Esophagus squamous epithelium (tissue), 5 donors: ENCODE measurements at regions not wholly inside any gene's neighbourhood (a gene's known extent, or its start where the extent isn't known, plus 50 kb on each side); places are given as distances from the start of the nearest gene placed in this dataset.

Source experiments
- DNase-seq: peaks from one replicate; lab custom pipeline; 2025; lab: John Stamatoyannopoulos, UW
- H3K27ac ChIP-seq, 4 donors: fragments of 200-600 bp; sonication (generic); one replicate each; pipeline ENCODE4 v1.5.1; 2016 to 2019; ENCODE audit warnings: mild to moderate bottlenecking in 1 of 4
- H3K27me3 ChIP-seq, 4 donors: fragments of 200-600 bp; sonication (generic); 1 replicate in 3 of 4; 2 replicates in 1 of 4; pipeline versions ENCODE4 v1.5.1 to v1.6.0; 2017 to 2021; ENCODE audit warnings: antibody characterized with exemption in 1 of 4
- H3K36me3 ChIP-seq, 3 donors: fragments of 200-600 bp; sonication (generic); one replicate each; pipeline ENCODE4 v1.5.1; 2016 to 2019
- H3K4me1 ChIP-seq, 3 donors: fragments of 200-600 bp; sonication (generic); one replicate each; pipeline ENCODE4 v1.5.1; 2017 to 2019
- H3K4me3 ChIP-seq, 4 donors: fragments of 200-600 bp; sonication (generic); 1 replicate in 3 of 4; 2 replicates in 1 of 4; pipeline ENCODE4 v1.5.1; 2016 to 2019; ENCODE audit warnings: mild to moderate bottlenecking in 2 of 4, moderate library complexity in 1 of 4
- H3K9me3 ChIP-seq, 3 donors: fragments of 200-600 bp; sonication (generic); one replicate each; pipeline ENCODE4 v1.5.1; 2016 to 2019
- CTCF ChIP-seq, 6 experiments: fragments of 450-650 bp in 4 of 6; fragments of 200-600 bp in 2 of 6; sonication (generic) in 2 of 6; IDR thresholded peaks; one replicate each; pipeline ENCODE4 v1.5.1; 2016 to 2019; ENCODE audit warnings: antibody characterized with exemption in 6 of 6, mild to moderate bottlenecking in 4 of 6, moderate library complexity in 4 of 6
- POLR2A ChIP-seq, 4 donors: fragments of 450-650 bp; IDR thresholded peaks; one replicate each; pipeline ENCODE4 v1.6.1; 2017; ENCODE audit warnings: antibody characterized with exemption in 4 of 4, mild to moderate bottlenecking in 4 of 4, moderate library complexity in 3 of 4
- WGBS, 2 donors: methylation state at CpG; one replicate each; pipeline ENCODE4 v1.1.5; 2018; 5-methylcytosine and 5-hydroxymethylcytosine counted together
- intact Hi-C: fragments of 100-400 bp; cut with DNase I; formaldehyde crosslinking; loops from one replicate; pipeline ENCODE4 v1.15.0; 2022
- donor health status: DM: yes; HTN: yes; CAD: no.

DNA sequence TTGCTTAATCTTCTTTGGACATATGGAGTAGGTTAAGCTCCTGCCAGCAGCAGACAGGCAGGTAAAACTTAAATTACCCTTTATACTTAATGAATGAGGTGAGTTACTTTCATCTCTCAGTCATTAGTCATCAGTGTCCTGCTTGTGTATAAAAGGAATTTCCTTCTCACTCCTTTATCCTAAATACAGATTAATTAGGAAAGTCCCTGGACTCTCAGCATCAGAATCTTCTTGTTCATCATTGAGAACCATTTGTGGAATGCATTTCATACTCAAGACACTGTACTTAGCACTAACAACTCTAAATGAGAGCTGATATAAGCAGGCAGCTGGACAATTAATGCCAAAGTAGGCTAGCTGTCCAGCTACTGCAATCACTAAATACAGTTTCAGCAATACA, 630.4 kb downstream of the METTL15 start:
- H3K36me3 ChIP-seq, result no peaks in the 10 kb centered on the region
- H3K27ac ChIP-seq, result no peak overlapping the region
- DNase-seq, result no peak
- no peak overlapping the region for H3K4me3 ChIP-seq
- H3K4me1 ChIP-seq, result peaks cover 0 to 7% (median 0%) of the 10 kb centered on the region in 3 donors
- no peaks in the 10 kb centered on the region for H3K9me3 ChIP-seq
- intact Hi-C loops, result no loop called here
- H3K27me3 ChIP-seq, result no peaks in the 10 kb centered on the region
- no peak for TF ChIP-seq POLR2A (IDR thresholded peaks at IDR 0.05)
- no peak for TF ChIP-seq CTCF (IDR thresholded peaks at IDR 0.05)

DNA sequence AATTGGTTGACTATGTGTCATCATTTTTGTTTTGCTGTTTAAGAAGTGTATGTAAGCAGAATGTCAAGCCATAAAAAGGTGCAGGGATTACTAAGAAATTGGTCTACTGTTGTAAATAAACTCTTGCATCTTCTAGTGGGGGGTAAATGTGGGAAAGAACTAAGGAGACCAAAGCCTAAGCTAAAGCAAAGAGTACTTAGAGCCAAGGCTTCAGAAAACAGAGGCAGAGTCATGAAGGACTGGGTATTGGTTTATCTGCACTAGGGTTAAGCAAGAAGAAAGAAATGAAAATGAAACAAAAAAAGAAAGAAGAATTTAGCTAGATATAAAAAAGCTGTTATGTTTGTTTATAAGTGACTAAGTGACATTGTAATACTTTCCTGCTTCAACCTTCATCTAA, 628.1 kb downstream of the METTL15 start:
- no peak for DNase-seq
- H3K9me3 ChIP-seq, result no peaks in the 10 kb centered on the region
- no peaks in the 10 kb centered on the region for H3K36me3 ChIP-seq
- no peak for TF ChIP-seq POLR2A (IDR thresholded peaks at IDR 0.05)
- TF ChIP-seq CTCF (IDR thresholded peaks at IDR 0.05), result no peak
- H3K27me3 ChIP-seq, result no peaks in the 10 kb centered on the region
- no peak overlapping the region for H3K4me3 ChIP-seq
- intact Hi-C loops, result no loop called here
- H3K4me1 ChIP-seq, result peaks cover 0 to 7% (median 0%) of the 10 kb centered on the region in 3 donors
- H3K27ac ChIP-seq, result no peak overlapping the region

DNA sequence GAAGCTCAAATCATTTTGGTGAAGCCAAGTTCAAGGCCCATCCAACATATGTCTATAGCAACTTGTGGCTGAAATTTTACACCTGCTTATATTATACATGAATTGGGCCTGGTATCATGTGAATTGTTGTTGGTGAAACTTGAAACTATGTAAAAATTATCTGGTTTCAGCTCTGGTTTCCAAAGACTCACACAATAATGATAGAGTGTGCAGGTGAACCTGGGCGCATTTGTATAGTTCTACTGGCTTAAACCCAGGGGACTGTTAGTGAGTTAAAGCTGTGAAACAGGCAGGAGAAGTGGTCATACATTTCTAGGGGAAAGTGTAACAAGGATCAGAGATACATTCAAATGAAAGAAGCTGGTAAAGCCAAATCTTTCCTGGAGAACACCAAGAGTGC, 627.3 kb downstream of the METTL15 start:
- intact Hi-C loops, result no loop called here
- H3K9me3 ChIP-seq, result no peaks in the 10 kb centered on the region
- H3K27me3 ChIP-seq, result no peaks in the 10 kb centered on the region
- TF ChIP-seq CTCF (IDR thresholded peaks at IDR 0.05), result no peak
- H3K4me1 ChIP-seq, result peaks cover 0 to 7% (median 0%) of the 10 kb centered on the region in 3 donors
- no peak overlapping the region for H3K4me3 ChIP-seq
- 83 to 88% methylated on average over 1 of the region's 1 CpG for WGBS, 2 donors
- no peak for DNase-seq
- no peak overlapping the region for H3K27ac ChIP-seq
- no peaks in the 10 kb centered on the region for H3K36me3 ChIP-seq

GRCh38 chr11:28730889-28731288, 622.7 kb downstream of the METTL15 start:
- H3K4me1 ChIP-seq, result no peaks in the 10 kb centered on the region
- intact Hi-C loops, result no loop called here
- H3K9me3 ChIP-seq, result no peaks in the 10 kb centered on the region
- DNase-seq, result no peak
- no peak overlapping the region for H3K4me3 ChIP-seq
- H3K27me3 ChIP-seq, result no peaks in the 10 kb centered on the region
- no peak overlapping the region for H3K27ac ChIP-seq
- WGBS, 2 donors, result 55 to 73% methylated on average over 2 of the region's 2 CpGs
- TF ChIP-seq POLR2A (IDR thresholded peaks at IDR 0.05), result no peak
- no peak for TF ChIP-seq CTCF (IDR thresholded peaks at IDR 0.05)
- no peaks in the 10 kb centered on the region for H3K36me3 ChIP-seq

GRCh38 chr11:28730336-28730735, 622.1 kb downstream of the METTL15 start:
- no peak for DNase-seq
- WGBS, 2 donors, result 35 to 46% methylated on average over 3 of the region's 3 CpGs
- Histone ChIP-seq H3K27me3 (no peaks in the 10 kb centered on the region), H3K27ac (no peak overlapping the region), H3K9me3 (no peaks in the 10 kb centered on the region), H3K4me1 (no peaks in the 10 kb centered on the region), H3K4me3 (no peak overlapping the region), H3K36me3 (no peaks in the 10 kb centered on the region)
- intact Hi-C loops, result no loop called here
- no peak for TF ChIP-seq POLR2A (IDR thresholded peaks at IDR 0.05)
- TF ChIP-seq CTCF (IDR thresholded peaks at IDR 0.05), result no peak
